RWPE1 (cell line): ENCODE measurements at regions not wholly inside any gene's neighbourhood (a gene's known extent, or its start where the extent isn't known, plus 50 kb on each side); places are given as distances from the start of the nearest gene placed in this dataset.
"Not testable (repeated sequence)": the region's sequence is repeated elsewhere in the genome, so short reads cannot be mapped to it uniquely, and the experiment has no call there.

Experiments used
- CTCF ChIA-PET: fragments of 350-600 bp; sonication (Branson Sonifier 250); formaldehyde crosslinking; extraction: SDS; loops from one replicate; lab custom pipeline; 2021; lab: Yijun Ruan, JAX
- POLR2A ChIA-PET: fragments of 400-600 bp; formaldehyde crosslinking; extraction: SDS; loops from one replicate; lab custom pipeline; 2020; ENCODE audit warnings: antibody characterized with exemption; ENCODE audit not compliant: low non-redundant PET; lab: Yijun Ruan, JAX
- DNase-seq: peaks from one replicate; pipeline ENCODE4 v3.0.0; 2012; ENCODE audit warnings: low spot score
- H3K27ac ChIP-seq: fragments of 450-650 bp; 2 replicates; pipeline ENCODE4 v1.5.1; 2017
- CTCF ChIP-seq: fragments of 450-650 bp; conservative IDR thresholded peaks from 2 replicates; pipeline ENCODE4 v1.5.1; 2017; ENCODE audit warnings: low read depth, mild to moderate bottlenecking

GRCh38 chr17:20702692-20703091, 123.2 kb downstream of the CDRT15L2 start:
- CTCF ChIA-PET, result no interaction called here
- TF ChIP-seq CTCF, result no peak
- POLR2A ChIA-PET, result no interaction called here
- no peak overlapping the region for H3K27ac ChIP-seq
- DNase-seq, result no peak

- no peak for TF ChIP-seq CTCF
- POLR2A ChIA-PET, result no interaction called here
Observed at GRCh38 chr17:20703781-20704180, 124.3 kb downstream of the CDRT15L2 start.

GRCh38 chr17:20705186-20705585, 125.7 kb downstream of the CDRT15L2 start:
- POLR2A ChIA-PET, H3K27ac ChIP-seq, DNase-seq, CTCF ChIA-PET: not testable (repeated sequence)

More at GRCh38 chr17:20703781-20704180, 124.3 kb downstream of the CDRT15L2 start:
- CTCF ChIA-PET, result interaction anchor here (0.8 kb wide), 1 partner anchor 602 kb away, joined by 4 read pairs; no protein-coding TSS in a partner anchor
- no peak overlapping the region for H3K27ac ChIP-seq
- DNase-seq, result no peak

GRCh38 chr17:20706751-20707373, 127.3 kb downstream of the CDRT15L2 start:
- ChIA-PET CTCF (interaction anchor here (0.8 kb wide), 1 partner anchor 146 kb away, joined by 6 read pairs; no protein-coding TSS in a partner anchor), POLR2A (no interaction called here)
- no peak for TF ChIP-seq CTCF
- no peak overlapping the region for H3K27ac ChIP-seq
- DNase-seq, result peak; percentile 18

- CTCF ChIA-PET, H3K27ac ChIP-seq, POLR2A ChIA-PET, DNase-seq: not testable (repeated sequence)
Observed at GRCh38 chr17:20708821-20709220, 129.3 kb downstream of the CDRT15L2 start.

- POLR2A ChIA-PET, DNase-seq, CTCF ChIA-PET, H3K27ac ChIP-seq: not testable (repeated sequence)
Observed at GRCh38 chr17:20716481-20716880, 137.0 kb downstream of the CDRT15L2 start.

GRCh38 chr17:20721171-20721570, 141.6 kb downstream of the CDRT15L2 start:
- H3K27ac ChIP-seq, result no peak overlapping the region
- ChIA-PET CTCF (interaction anchor here (0.6 kb wide), 1 partner anchor 20 kb away, joined by 3 read pairs; no protein-coding TSS in a partner anchor), POLR2A (no interaction called here)
- no peak for TF ChIP-seq CTCF
- DNase-seq, result peak; percentile 3

GRCh38 chr17:20724391-20724790, 144.9 kb downstream of the CDRT15L2 start:
- CTCF ChIA-PET, POLR2A ChIA-PET, DNase-seq, H3K27ac ChIP-seq: not testable (repeated sequence)

GRCh38 chr17:20727201-20727600, 147.7 kb downstream of the CDRT15L2 start:
- DNase-seq, H3K27ac ChIP-seq, POLR2A ChIA-PET, CTCF ChIA-PET: not testable (repeated sequence)
